ENCODE measurements at regions not wholly inside any gene's neighbourhood (a gene's known extent, or its start where the extent isn't known, plus 50 kb on each side); places are given as distances from the start of the nearest gene placed in this dataset.

GRCh38 chrX:21056622-21057021 is 317.6 kb upstream of the CNKSR2 start:
- intact Hi-C loops (cut with micrococcal nuclease), result no loop called here
- Mint-ChIP-seq H3K4me3 (no peak overlapping the region), H3K4me1 (no peaks in the 10 kb centered on the region), H3K36me3 (ENCODE audit: low read depth) (no peaks in the 10 kb centered on the region), H3K27ac (no peak overlapping the region), H3K9me3 (peaks cover 3% of the 10 kb centered on the region), H3K27me3 (no peaks in the 10 kb centered on the region)
- no peak for DNase-seq

- intact Hi-C loops (cut with micrococcal nuclease), result no loop called here
- Mint-ChIP-seq H3K36me3 (ENCODE audit: low read depth) (no peaks in the 10 kb centered on the region), H3K27me3 (no peaks in the 10 kb centered on the region), H3K9me3 (no peaks in the 10 kb centered on the region), H3K27ac (no peak overlapping the region), H3K4me3 (no peak overlapping the region), H3K4me1 (no peaks in the 10 kb centered on the region)
- DNase-seq, result no peak
Observed at GRCh38 chrX:21047034-21047455, 327.2 kb upstream of the CNKSR2 start.

- Mint-ChIP-seq H3K27me3 (no peaks in the 10 kb centered on the region), H3K4me3 (no peak overlapping the region), H3K9me3 (no peaks in the 10 kb centered on the region), H3K36me3 (ENCODE audit: low read depth) (no peaks in the 10 kb centered on the region), H3K4me1 (no peaks in the 10 kb centered on the region), H3K27ac (no peak overlapping the region)
- intact Hi-C loops (cut with micrococcal nuclease), result no loop called here
- no peak for DNase-seq
Observed at GRCh38 chrX:21014326-21014725, 359.9 kb upstream of the CNKSR2 start.

- Mint-ChIP-seq H3K27ac (no peak overlapping the region), H3K4me3 (no peak overlapping the region), H3K9me3 (no peaks in the 10 kb centered on the region), H3K4me1 (no peaks in the 10 kb centered on the region), H3K36me3 (ENCODE audit: low read depth) (no peaks in the 10 kb centered on the region), H3K27me3 (no peaks in the 10 kb centered on the region)
- no peak for DNase-seq
- intact Hi-C loops (cut with micrococcal nuclease), result no loop called here
Observed at GRCh38 chrX:21004835-21005234, 369.4 kb upstream of the CNKSR2 start.

GRCh38 chrX:20995829-20996228 is 378.4 kb upstream of the CNKSR2 start:
- Mint-ChIP-seq H3K4me1 (no peaks in the 10 kb centered on the region), H3K27ac (no peak overlapping the region), H3K36me3 (ENCODE audit: low read depth) (no peaks in the 10 kb centered on the region), H3K4me3 (no peak overlapping the region), H3K9me3 (no peaks in the 10 kb centered on the region), H3K27me3 (no peaks in the 10 kb centered on the region)
- intact Hi-C loops (cut with micrococcal nuclease), result no loop called here
- no peak for DNase-seq

GRCh38 chrX:20989361-20989760 is 384.9 kb upstream of the CNKSR2 start:
- intact Hi-C loops (cut with micrococcal nuclease), result no loop called here
- no peak for DNase-seq
- H3K27ac Mint-ChIP-seq, result no peak overlapping the region
- H3K9me3 Mint-ChIP-seq, result peaks cover 3% of the 10 kb centered on the region
- H3K4me1 Mint-ChIP-seq, result no peaks in the 10 kb centered on the region
- H3K36me3 Mint-ChIP-seq (ENCODE audit: low read depth), result no peaks in the 10 kb centered on the region
- H3K4me3 Mint-ChIP-seq, result no peak overlapping the region
- H3K27me3 Mint-ChIP-seq, result no peaks in the 10 kb centered on the region

GRCh38 chrX:20988804-20989203 is 385.4 kb upstream of the CNKSR2 start:
- H3K27ac Mint-ChIP-seq, result no peak overlapping the region
- no peak overlapping the region for H3K4me3 Mint-ChIP-seq
- no peaks in the 10 kb centered on the region for H3K27me3 Mint-ChIP-seq
- no peaks in the 10 kb centered on the region for H3K4me1 Mint-ChIP-seq
- H3K36me3 Mint-ChIP-seq (ENCODE audit: low read depth), result no peaks in the 10 kb centered on the region
- DNase-seq, result no peak
- peaks cover 3% of the 10 kb centered on the region for H3K9me3 Mint-ChIP-seq
- intact Hi-C loops (cut with micrococcal nuclease), result no loop called here

- intact Hi-C loops (cut with micrococcal nuclease), result no loop called here
- H3K4me3 Mint-ChIP-seq, result no peak overlapping the region
- no peak for DNase-seq
- no peaks in the 10 kb centered on the region for H3K4me1 Mint-ChIP-seq
- H3K36me3 Mint-ChIP-seq (ENCODE audit: low read depth), result no peaks in the 10 kb centered on the region
- H3K27ac Mint-ChIP-seq, result no peak overlapping the region
- peaks cover 3% of the 10 kb centered on the region for H3K9me3 Mint-ChIP-seq
- no peaks in the 10 kb centered on the region for H3K27me3 Mint-ChIP-seq
Observed at GRCh38 chrX:20988118-20988517, 386.1 kb upstream of the CNKSR2 start.

GRCh38 chrX:20980426-20980825 is 393.8 kb upstream of the CNKSR2 start:
- no peaks in the 10 kb centered on the region for H3K27me3 Mint-ChIP-seq
- no peaks in the 10 kb centered on the region for H3K4me1 Mint-ChIP-seq
- intact Hi-C loops (cut with micrococcal nuclease), result no loop called here
- H3K9me3 Mint-ChIP-seq, result no peaks in the 10 kb centered on the region
- H3K27ac Mint-ChIP-seq, result no peak overlapping the region
- H3K4me3 Mint-ChIP-seq, result no peak overlapping the region
- DNase-seq, result no peak
- H3K36me3 Mint-ChIP-seq (ENCODE audit: low read depth), result no peaks in the 10 kb centered on the region

GRCh38 chrX:20974326-20974725 is 399.9 kb upstream of the CNKSR2 start:
- Mint-ChIP-seq H3K27me3 (no peaks in the 10 kb centered on the region), H3K4me1 (no peaks in the 10 kb centered on the region), H3K36me3 (ENCODE audit: low read depth) (no peaks in the 10 kb centered on the region), H3K9me3 (no peaks in the 10 kb centered on the region), H3K4me3 (no peak overlapping the region), H3K27ac (no peak overlapping the region)
- intact Hi-C loops (cut with micrococcal nuclease), result no loop called here
- DNase-seq, result no peak

GRCh38 chrX:20973038-20973437 is 401.2 kb upstream of the CNKSR2 start:
- H3K27me3 Mint-ChIP-seq, result no peaks in the 10 kb centered on the region
- H3K36me3 Mint-ChIP-seq (ENCODE audit: low read depth), result no peaks in the 10 kb centered on the region
- H3K4me1 Mint-ChIP-seq, result no peaks in the 10 kb centered on the region
- intact Hi-C loops (cut with micrococcal nuclease), result no loop called here
- no peaks in the 10 kb centered on the region for H3K9me3 Mint-ChIP-seq
- no peak overlapping the region for H3K27ac Mint-ChIP-seq
- DNase-seq, result no peak
- no peak overlapping the region for H3K4me3 Mint-ChIP-seq

GRCh38 chrX:20971250-20971649 is 403.0 kb upstream of the CNKSR2 start:
- Mint-ChIP-seq H3K36me3 (ENCODE audit: low read depth) (no peaks in the 10 kb centered on the region), H3K4me1 (no peaks in the 10 kb centered on the region), H3K4me3 (no peak overlapping the region), H3K27ac (no peak overlapping the region), H3K27me3 (no peaks in the 10 kb centered on the region), H3K9me3 (no peaks in the 10 kb centered on the region)
- DNase-seq, result no peak
- intact Hi-C loops (cut with micrococcal nuclease), result no loop called here

GRCh38 chrX:20969565-20969964 is 404.7 kb upstream of the CNKSR2 start:
- Mint-ChIP-seq H3K27ac (no peak overlapping the region), H3K27me3 (no peaks in the 10 kb centered on the region), H3K9me3 (no peaks in the 10 kb centered on the region), H3K4me1 (no peaks in the 10 kb centered on the region), H3K4me3 (no peak overlapping the region), H3K36me3 (ENCODE audit: low read depth) (no peaks in the 10 kb centered on the region)
- intact Hi-C loops (cut with micrococcal nuclease), result no loop called here
- DNase-seq, result no peak

- DNase-seq, result no peak
- H3K4me3 Mint-ChIP-seq, result no peak overlapping the region
- no peak overlapping the region for H3K27ac Mint-ChIP-seq
- H3K36me3 Mint-ChIP-seq (ENCODE audit: low read depth), result no peaks in the 10 kb centered on the region
- no peaks in the 10 kb centered on the region for H3K4me1 Mint-ChIP-seq
- intact Hi-C loops (cut with micrococcal nuclease), result no loop called here
- no peaks in the 10 kb centered on the region for H3K9me3 Mint-ChIP-seq
- no peaks in the 10 kb centered on the region for H3K27me3 Mint-ChIP-seq
Observed at GRCh38 chrX:20968996-20969395, 405.2 kb upstream of the CNKSR2 start.

GRCh38 chrX:20967725-20968124 is 406.5 kb upstream of the CNKSR2 start:
- intact Hi-C loops (cut with micrococcal nuclease), result no loop called here
- no peak for DNase-seq
- H3K4me3 Mint-ChIP-seq, result no peak overlapping the region
- H3K27me3 Mint-ChIP-seq, result peaks cover 1% of the 10 kb centered on the region
- H3K9me3 Mint-ChIP-seq, result no peaks in the 10 kb centered on the region
- no peaks in the 10 kb centered on the region for H3K36me3 Mint-ChIP-seq (ENCODE audit: low read depth)
- no peaks in the 10 kb centered on the region for H3K4me1 Mint-ChIP-seq
- no peak overlapping the region for H3K27ac Mint-ChIP-seq
